PFSK-1 (cell line): ENCODE measurements at regions not wholly inside any gene's neighbourhood (a gene's known extent, or its start where the extent isn't known, plus 50 kb on each side); places are given as distances from the start of the nearest gene placed in this dataset.

Source experiments
- FOXP2 ChIP-seq: optimal IDR thresholded peaks from 2 replicates; pipeline ENCODE3; 2011; ENCODE audit warnings: borderline replicate concordance, control low read depth, inconsistent platforms; ENCODE audit not compliant: insufficient read depth; ENCODE audit errors: extremely low read length, extremely low read depth
- POLR2AphosphoS5 ChIP-seq: IDR thresholded peaks from 2 replicates; pipeline ENCODE4 v1.6.1; 2012; ENCODE audit warnings: low read depth, mild to moderate bottlenecking, control low read depth, low read length, moderate library complexity
- SIN3A ChIP-seq: IDR thresholded peaks from 2 replicates; pipeline ENCODE4 v1.6.1; 2012; ENCODE audit warnings: mild to moderate bottlenecking, low read length, moderate library complexity, borderline replicate concordance; ENCODE audit not compliant: insufficient read depth
- TAF1 ChIP-seq: IDR thresholded peaks from 2 replicates; pipeline ENCODE4 v1.6.1; 2012; ENCODE audit warnings: low read length, control low read depth, borderline replicate concordance; ENCODE audit not compliant: insufficient read depth
- TF ChIP-seq, protein P1 (sequence below), 2 experiments: IDR thresholded peaks; 2 replicates each; pipeline versions ENCODE4 v1.6.1 to v1.8.0; 2011 to 2012; ENCODE audit warnings: low read depth in 2 of 2, low read length in 2 of 2, control low read depth in 1 of 2, inconsistent platforms in 1 of 2, mild to moderate bottlenecking in 1 of 2, moderate library complexity in 1 of 2; ENCODE audit not compliant: insufficient read depth in 1 of 2

DNA sequence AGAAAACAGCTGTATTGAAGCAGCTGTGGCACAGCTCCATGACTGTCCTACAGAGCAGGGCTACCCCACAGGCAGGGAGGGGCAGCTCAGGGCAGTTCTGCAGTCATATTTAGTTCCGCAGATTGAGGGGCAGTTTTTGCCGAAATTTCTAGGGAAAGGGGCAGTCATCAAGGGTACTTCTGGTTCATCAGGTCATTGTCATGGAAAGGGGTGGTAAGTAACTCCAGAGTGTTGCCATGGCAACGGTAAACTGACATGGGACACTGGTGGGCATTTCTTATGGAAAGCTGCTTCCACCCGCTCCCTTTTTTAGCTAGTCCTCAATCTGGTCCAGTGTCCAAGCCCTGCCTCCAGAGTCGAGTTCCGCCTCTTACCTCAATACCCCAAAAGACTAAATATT is 702.8 kb downstream of the LIG4 start:
- no peak for TF ChIP-seq TAF1
- no peak for TF ChIP-seq SIN3A
- TF ChIP-seq, protein P1, sequence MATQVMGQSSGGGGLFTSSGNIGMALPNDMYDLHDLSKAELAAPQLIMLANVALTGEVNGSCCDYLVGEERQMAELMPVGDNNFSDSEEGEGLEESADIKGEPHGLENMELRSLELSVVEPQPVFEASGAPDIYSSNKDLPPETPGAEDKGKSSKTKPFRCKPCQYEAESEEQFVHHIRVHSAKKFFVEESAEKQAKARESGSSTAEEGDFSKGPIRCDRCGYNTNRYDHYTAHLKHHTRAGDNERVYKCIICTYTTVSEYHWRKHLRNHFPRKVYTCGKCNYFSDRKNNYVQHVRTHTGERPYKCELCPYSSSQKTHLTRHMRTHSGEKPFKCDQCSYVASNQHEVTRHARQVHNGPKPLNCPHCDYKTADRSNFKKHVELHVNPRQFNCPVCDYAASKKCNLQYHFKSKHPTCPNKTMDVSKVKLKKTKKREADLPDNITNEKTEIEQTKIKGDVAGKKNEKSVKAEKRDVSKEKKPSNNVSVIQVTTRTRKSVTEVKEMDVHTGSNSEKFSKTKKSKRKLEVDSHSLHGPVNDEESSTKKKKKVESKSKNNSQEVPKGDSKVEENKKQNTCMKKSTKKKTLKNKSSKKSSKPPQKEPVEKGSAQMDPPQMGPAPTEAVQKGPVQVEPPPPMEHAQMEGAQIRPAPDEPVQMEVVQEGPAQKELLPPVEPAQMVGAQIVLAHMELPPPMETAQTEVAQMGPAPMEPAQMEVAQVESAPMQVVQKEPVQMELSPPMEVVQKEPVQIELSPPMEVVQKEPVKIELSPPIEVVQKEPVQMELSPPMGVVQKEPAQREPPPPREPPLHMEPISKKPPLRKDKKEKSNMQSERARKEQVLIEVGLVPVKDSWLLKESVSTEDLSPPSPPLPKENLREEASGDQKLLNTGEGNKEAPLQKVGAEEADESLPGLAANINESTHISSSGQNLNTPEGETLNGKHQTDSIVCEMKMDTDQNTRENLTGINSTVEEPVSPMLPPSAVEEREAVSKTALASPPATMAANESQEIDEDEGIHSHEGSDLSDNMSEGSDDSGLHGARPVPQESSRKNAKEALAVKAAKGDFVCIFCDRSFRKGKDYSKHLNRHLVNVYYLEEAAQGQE (IDR thresholded peaks at IDR 0.05; ENCODE audit: insufficient read depth in 1 of 2, low read depth in 2 of 2, low read length in 2 of 2): no peak
- TF ChIP-seq POLR2AphosphoS5: no peak
- no peak for TF ChIP-seq FOXP2
